Bronchial epithelial cell (primary cell): ENCODE measurements at regions not wholly inside any gene's neighbourhood (a gene's known extent, or its start where the extent isn't known, plus 50 kb on each side); places are given as distances from the start of the nearest gene placed in this dataset.

Experiments used
- DNase-seq: peaks from one replicate; pipeline ENCODE4 v3.0.0-alpha.2; 2010; ENCODE audit warnings: low read depth
- FAIRE-seq: peaks from 2 replicates; lab custom pipeline; 2011; peaks lifted over from hg19 to GRCh38; lab: Jason Lieb, UNC
- H3K27me3 ChIP-seq: 2 replicates; pipeline ENCODE4 v1.5.1; 2011; ENCODE audit warnings: low read length; ENCODE audit not compliant: control insufficient read depth, insufficient read depth
- H3K36me3 ChIP-seq: 2 replicates; pipeline ENCODE4 v1.5.1; 2011; ENCODE audit warnings: low read length; ENCODE audit not compliant: control insufficient read depth, insufficient read depth
- H3K4me3 ChIP-seq: 2 replicates; pipeline ENCODE4 v1.5.1; 2011; ENCODE audit warnings: mild to moderate bottlenecking, low read depth, low read length, control low read depth
- TF ChIP-seq, protein P1 (sequence below): IDR thresholded peaks from 2 replicates; pipeline ENCODE4 v1.5.1; 2011; ENCODE audit warnings: mild to moderate bottlenecking, moderate library complexity, low read length, control low read depth, inconsistent platforms; ENCODE audit not compliant: insufficient read depth, severe bottlenecking

- FAIRE-seq (no peak), DNase-seq (no peak)
- TF ChIP-seq, protein P1, sequence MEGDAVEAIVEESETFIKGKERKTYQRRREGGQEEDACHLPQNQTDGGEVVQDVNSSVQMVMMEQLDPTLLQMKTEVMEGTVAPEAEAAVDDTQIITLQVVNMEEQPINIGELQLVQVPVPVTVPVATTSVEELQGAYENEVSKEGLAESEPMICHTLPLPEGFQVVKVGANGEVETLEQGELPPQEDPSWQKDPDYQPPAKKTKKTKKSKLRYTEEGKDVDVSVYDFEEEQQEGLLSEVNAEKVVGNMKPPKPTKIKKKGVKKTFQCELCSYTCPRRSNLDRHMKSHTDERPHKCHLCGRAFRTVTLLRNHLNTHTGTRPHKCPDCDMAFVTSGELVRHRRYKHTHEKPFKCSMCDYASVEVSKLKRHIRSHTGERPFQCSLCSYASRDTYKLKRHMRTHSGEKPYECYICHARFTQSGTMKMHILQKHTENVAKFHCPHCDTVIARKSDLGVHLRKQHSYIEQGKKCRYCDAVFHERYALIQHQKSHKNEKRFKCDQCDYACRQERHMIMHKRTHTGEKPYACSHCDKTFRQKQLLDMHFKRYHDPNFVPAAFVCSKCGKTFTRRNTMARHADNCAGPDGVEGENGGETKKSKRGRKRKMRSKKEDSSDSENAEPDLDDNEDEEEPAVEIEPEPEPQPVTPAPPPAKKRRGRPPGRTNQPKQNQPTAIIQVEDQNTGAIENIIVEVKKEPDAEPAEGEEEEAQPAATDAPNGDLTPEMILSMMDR, result no peak
Measured at GRCh38 chr4:127240764-127241105, 392.0 kb upstream of the INTU start.

GRCh38 chr4:127244515-127244914, 388.2 kb upstream of the INTU start:
- Histone ChIP-seq H3K4me3 (no peak overlapping the region), H3K36me3 (no peaks in the 10 kb centered on the region), H3K27me3 (no peaks in the 10 kb centered on the region)
- DNase-seq (no peak), FAIRE-seq (no peak)
- TF ChIP-seq, protein P1, result no peak

More at GRCh38 chr4:127240764-127241105, 392.0 kb upstream of the INTU start:
- Histone ChIP-seq H3K36me3 (no peaks in the 10 kb centered on the region), H3K27me3 (no peaks in the 10 kb centered on the region), H3K4me3 (no peak overlapping the region)

GRCh38 chr4:127246963-127247952, 385.5 kb upstream of the INTU start:
- FAIRE-seq, result peak; percentile 60

GRCh38 chr4:127249066-127249766, 383.5 kb upstream of the INTU start:
- TF ChIP-seq, protein P1, result no peak
- no peak for FAIRE-seq
- no peak overlapping the region for H3K4me3 ChIP-seq
- peak; percentile 5 for DNase-seq
- no peaks in the 10 kb centered on the region for H3K27me3 ChIP-seq
- no peaks in the 10 kb centered on the region for H3K36me3 ChIP-seq

More at GRCh38 chr4:127246963-127247952, 385.5 kb upstream of the INTU start:
- TF ChIP-seq, protein P1, result no peak
- Histone ChIP-seq H3K36me3 (no peaks in the 10 kb centered on the region), H3K4me3 (no peak overlapping the region), H3K27me3 (no peaks in the 10 kb centered on the region)
- no peak for DNase-seq

DNA sequence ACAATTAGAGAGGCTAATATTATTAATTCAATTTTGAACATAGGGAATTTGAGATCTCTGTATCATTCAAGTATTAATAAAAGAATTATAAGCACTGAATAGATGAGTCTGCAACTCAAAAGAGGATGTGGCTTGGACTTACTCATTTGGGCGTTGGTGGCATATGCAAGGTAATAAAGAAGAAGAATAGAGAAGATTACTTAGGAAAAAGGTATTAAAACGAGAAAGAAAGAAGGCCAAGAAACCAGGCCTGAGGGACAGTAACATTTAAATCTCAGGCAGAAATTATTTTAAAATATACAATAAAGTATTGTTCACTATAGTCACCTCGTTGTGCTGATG, 383.0 kb upstream of the INTU start:
- DNase-seq (peak; percentile 3), FAIRE-seq (no peak)
- H3K4me3 ChIP-seq, result no peak overlapping the region
- TF ChIP-seq, protein P1, result no peak
- no peaks in the 10 kb centered on the region for H3K27me3 ChIP-seq
- no peaks in the 10 kb centered on the region for H3K36me3 ChIP-seq
